CD4-positive, alpha-beta T cell (primary cell): ENCODE measurements at regions not wholly inside any gene's neighbourhood (a gene's known extent, or its start where the extent isn't known, plus 50 kb on each side); places are given as distances from the start of the nearest gene placed in this dataset.

ENCODE experiments used
- ATAC-seq: fragments of 200-7000 bp; cut with Tn5 transposase; one replicate; pipeline ENCODE4 v1.10.0; 2022; ENCODE audit warnings: mild to moderate bottlenecking; ENCODE audit not compliant: poor library complexity
- CTCF ChIA-PET: fragments of 350-600 bp; sonication (Branson Sonifier 250); formaldehyde crosslinking; loops from one replicate; lab custom pipeline; 2021; ENCODE audit warnings: antibody characterized with exemption, inconsistent platforms; lab: Charles Lee
- POLR2A ChIA-PET: fragments of 350-600 bp; sonication (Branson Sonifier 250); formaldehyde crosslinking; loops from one replicate; lab custom pipeline; 2021; ENCODE audit warnings: antibody characterized with exemption, inconsistent platforms; lab: Charles Lee
- DNase-seq, 14 experiments: peaks; one replicate each; pipeline ENCODE4 v3.0.0-alpha.2; 2013 to 2020; ENCODE audit warnings: mixed read lengths in 2 of 14
- H3K27ac ChIP-seq, 2 donors: one replicate each; pipeline versions ENCODE4 v1.5.1 to v1.7.0; 2013; ENCODE audit warnings: low read length in 2 of 2, low read depth in 1 of 2, mild to moderate bottlenecking in 1 of 2
- H3K27me3 ChIP-seq, 2 experiments: 1 replicate in 1 of 2; 2 replicates in 1 of 2; pipeline versions ENCODE4 v1.6.1 to v1.7.0; 2013; ENCODE audit warnings: low read length in 2 of 2, control low read depth in 1 of 2, mild to moderate bottlenecking in 1 of 2, moderate library complexity in 1 of 2; ENCODE audit not compliant: insufficient read depth in 2 of 2, control insufficient read depth in 1 of 2
- H3K36me3 ChIP-seq: one replicate; pipeline ENCODE4 v1.6.1; 2013; ENCODE audit warnings: low read length, control low read depth; ENCODE audit not compliant: insufficient read depth
- H3K4me1 ChIP-seq: one replicate; pipeline ENCODE4 v1.6.1; 2013; ENCODE audit warnings: low read length, control low read depth; ENCODE audit not compliant: insufficient read depth
- H3K4me3 ChIP-seq: one replicate; pipeline ENCODE4 v1.5.1; 2013; ENCODE audit warnings: mild to moderate bottlenecking, low read length, moderate library complexity
- H3K9me3 ChIP-seq, 2 experiments: 1 replicate in 1 of 2; 2 replicates in 1 of 2; pipeline versions ENCODE4 v1.6.1 to v1.7.0; 2013; ENCODE audit warnings: low read length in 2 of 2, mild to moderate bottlenecking in 2 of 2, control low read depth in 1 of 2, moderate library complexity in 1 of 2; ENCODE audit not compliant: control insufficient read depth in 1 of 2, insufficient read depth in 1 of 2
- H3K27ac Mint-ChIP-seq: one replicate; pipeline ENCODE4 v1.8.0; 2020; ENCODE audit warnings: mixed read lengths
- H3K27me3 Mint-ChIP-seq: one replicate; pipeline ENCODE4 v1.8.0; 2021; ENCODE audit warnings: mixed read lengths
- H3K36me3 Mint-ChIP-seq: one replicate; pipeline ENCODE4 v1.8.0; 2021; ENCODE audit warnings: low read depth, mixed read lengths
- H3K4me1 Mint-ChIP-seq: one replicate; pipeline ENCODE4 v1.8.0; 2021; ENCODE audit warnings: low read depth, mixed read lengths
- H3K4me3 Mint-ChIP-seq: one replicate; pipeline ENCODE4 v1.8.0; 2020; ENCODE audit warnings: mild to moderate bottlenecking, mixed read lengths
- H3K9me3 Mint-ChIP-seq: one replicate; pipeline ENCODE4 v1.8.0; 2020; ENCODE audit warnings: mixed read lengths
- intact Hi-C, 2 experiments: fragments of 100-400 bp; cut with DNase I in 1 of 2; cut with micrococcal nuclease in 1 of 2; formaldehyde crosslinking; loops; one replicate each; pipeline versions ENCODE4 v1.15.1 to v1.9.0; 2023 to 2025; cut with DNase I, micrococcal nuclease
- TF ChIP-seq, protein P1 (sequence below): fragments of 200-600 bp; IDR thresholded peaks from one replicate; pipeline ENCODE4 v1.8.0; 2022; ENCODE audit warnings: antibody characterized with exemption, mild to moderate bottlenecking

DNA sequence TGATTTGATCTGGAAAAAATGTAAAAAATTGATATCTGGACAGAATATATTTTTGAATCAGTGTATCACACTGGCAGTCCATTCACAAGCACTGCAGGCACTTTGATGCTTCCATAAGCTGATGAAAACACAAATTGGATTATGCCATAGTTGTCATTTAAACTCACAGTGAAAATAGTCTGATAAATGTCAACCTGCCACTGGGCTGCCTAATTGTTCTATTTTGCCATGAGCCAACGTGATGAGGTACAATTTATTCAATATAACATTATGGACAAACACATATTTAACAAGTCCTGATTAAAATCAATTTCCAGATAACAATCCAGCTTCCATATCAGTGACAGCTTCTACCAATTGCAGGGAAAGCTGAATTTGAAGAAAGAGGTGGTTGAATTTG, 1244.9 kb downstream of the EFNB2 start:
- ChIA-PET POLR2A (no interaction called here), CTCF (no interaction called here)
- H3K4me1 ChIP-seq, result no peaks in the 10 kb centered on the region
- Mint-ChIP-seq H3K9me3 (no peaks in the 10 kb centered on the region), H3K27me3 (no peaks in the 10 kb centered on the region), H3K36me3 (no peaks in the 10 kb centered on the region), H3K4me3 (no peak overlapping the region), H3K27ac (no peak overlapping the region), H3K4me1 (no peaks in the 10 kb centered on the region)
- intact Hi-C loops, result no loop called here
- no peaks in the 10 kb centered on the region for H3K9me3 ChIP-seq
- no peaks in the 10 kb centered on the region for H3K36me3 ChIP-seq
- ATAC-seq (no peak), DNase-seq (no peak)
- H3K27me3 ChIP-seq, result no peaks in the 10 kb centered on the region
- H3K4me3 ChIP-seq, result no peak overlapping the region
- TF ChIP-seq, protein P1, sequence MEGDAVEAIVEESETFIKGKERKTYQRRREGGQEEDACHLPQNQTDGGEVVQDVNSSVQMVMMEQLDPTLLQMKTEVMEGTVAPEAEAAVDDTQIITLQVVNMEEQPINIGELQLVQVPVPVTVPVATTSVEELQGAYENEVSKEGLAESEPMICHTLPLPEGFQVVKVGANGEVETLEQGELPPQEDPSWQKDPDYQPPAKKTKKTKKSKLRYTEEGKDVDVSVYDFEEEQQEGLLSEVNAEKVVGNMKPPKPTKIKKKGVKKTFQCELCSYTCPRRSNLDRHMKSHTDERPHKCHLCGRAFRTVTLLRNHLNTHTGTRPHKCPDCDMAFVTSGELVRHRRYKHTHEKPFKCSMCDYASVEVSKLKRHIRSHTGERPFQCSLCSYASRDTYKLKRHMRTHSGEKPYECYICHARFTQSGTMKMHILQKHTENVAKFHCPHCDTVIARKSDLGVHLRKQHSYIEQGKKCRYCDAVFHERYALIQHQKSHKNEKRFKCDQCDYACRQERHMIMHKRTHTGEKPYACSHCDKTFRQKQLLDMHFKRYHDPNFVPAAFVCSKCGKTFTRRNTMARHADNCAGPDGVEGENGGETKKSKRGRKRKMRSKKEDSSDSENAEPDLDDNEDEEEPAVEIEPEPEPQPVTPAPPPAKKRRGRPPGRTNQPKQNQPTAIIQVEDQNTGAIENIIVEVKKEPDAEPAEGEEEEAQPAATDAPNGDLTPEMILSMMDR, result no peak
- no peak overlapping the region for H3K27ac ChIP-seq

DNA sequence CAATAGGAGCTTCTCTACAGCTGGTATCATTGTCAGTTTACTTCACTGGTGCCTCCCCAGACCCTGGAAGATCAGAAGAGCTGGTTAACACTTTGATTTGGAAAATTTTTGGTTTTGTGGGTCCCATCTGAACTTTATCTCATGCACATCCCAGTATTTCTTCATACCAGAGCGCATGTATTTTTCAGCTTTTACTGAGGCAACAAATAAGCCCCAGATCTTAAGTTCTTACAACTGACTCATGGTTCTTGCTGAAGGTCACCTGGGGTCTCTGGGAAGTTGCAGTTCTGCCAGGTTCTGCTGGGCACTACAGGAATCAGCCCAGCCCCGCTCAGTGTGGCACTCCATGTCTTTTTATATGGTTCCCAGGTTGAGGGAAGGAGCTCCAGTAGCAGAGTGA, 1249.9 kb downstream of the EFNB2 start:
- TF ChIP-seq, protein P1, result no peak
- Mint-ChIP-seq H3K4me3 (no peak overlapping the region), H3K27me3 (no peaks in the 10 kb centered on the region), H3K9me3 (no peaks in the 10 kb centered on the region), H3K36me3 (no peaks in the 10 kb centered on the region), H3K27ac (no peak overlapping the region), H3K4me1 (no peaks in the 10 kb centered on the region)
- POLR2A ChIA-PET, result no interaction called here
- H3K27ac ChIP-seq, result no peak overlapping the region
- DNase-seq, result no peak
- no peaks in the 10 kb centered on the region for H3K4me1 ChIP-seq
- no peaks in the 10 kb centered on the region for H3K36me3 ChIP-seq
- H3K9me3 ChIP-seq, result no peaks in the 10 kb centered on the region
- no peaks in the 10 kb centered on the region for H3K27me3 ChIP-seq
- intact Hi-C loops, result no loop called here
- H3K4me3 ChIP-seq, result no peak overlapping the region
- CTCF ChIA-PET, result no interaction called here
- no peak for ATAC-seq

DNA sequence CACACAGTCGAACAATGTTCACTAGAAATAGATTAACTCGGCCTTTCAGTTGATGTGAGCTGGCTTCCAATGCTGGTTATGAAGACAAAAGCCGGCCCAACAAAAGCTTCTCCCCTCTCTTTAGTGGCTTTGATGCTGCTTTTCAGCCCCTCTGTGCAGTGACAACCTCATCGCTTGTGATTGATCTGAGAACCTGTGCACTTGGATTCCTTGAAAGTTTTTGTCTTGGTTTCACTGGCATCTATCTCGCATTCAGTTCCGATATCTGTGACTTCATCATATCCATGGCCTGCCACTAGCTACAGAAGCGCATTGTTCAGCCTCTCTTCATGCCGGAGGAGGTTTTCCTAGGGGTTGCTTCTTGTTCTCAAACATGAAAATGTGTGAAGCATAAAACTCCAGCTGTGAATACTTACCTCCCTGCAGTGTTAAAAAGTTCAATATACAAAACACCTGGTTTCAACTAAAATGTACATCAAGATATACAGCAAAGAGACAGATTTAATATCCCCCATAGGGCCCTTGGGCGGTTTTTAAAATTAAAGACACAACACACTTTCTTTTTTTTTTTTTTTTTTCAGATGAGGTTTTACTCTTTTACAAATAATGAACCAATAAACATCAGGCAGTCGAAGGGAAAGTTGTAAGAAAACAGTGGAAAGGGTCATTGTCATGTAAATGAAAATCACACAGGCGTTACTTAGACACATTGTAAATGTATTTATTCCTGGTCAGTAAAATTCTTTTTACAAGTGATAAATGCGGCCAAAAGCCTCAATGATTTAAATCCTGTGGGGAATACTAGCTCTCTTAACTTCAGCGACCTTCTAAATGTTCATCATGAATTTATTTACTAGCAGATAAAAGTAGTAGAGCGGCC, 1252.8 kb downstream of the EFNB2 start:
- Histone ChIP-seq H3K4me3 (no peak overlapping the region), H3K9me3 (no peaks in the 10 kb centered on the region), H3K27ac (no peak overlapping the region), H3K4me1 (no peaks in the 10 kb centered on the region), H3K36me3 (no peaks in the 10 kb centered on the region), H3K27me3 (no peaks in the 10 kb centered on the region)
- intact Hi-C loops, result no loop called here
- Mint-ChIP-seq H3K4me1 (no peaks in the 10 kb centered on the region), H3K27me3 (no peaks in the 10 kb centered on the region), H3K36me3 (no peaks in the 10 kb centered on the region), H3K9me3 (no peaks in the 10 kb centered on the region), H3K4me3 (no peak overlapping the region), H3K27ac (no peak overlapping the region)
- DNase-seq (no peak), ATAC-seq (no peak)
- CTCF ChIA-PET, result no interaction called here
- POLR2A ChIA-PET, result no interaction called here
- TF ChIP-seq, protein P1, result no peak
